GM23338 (cell line): ENCODE measurements at regions not wholly inside any gene's neighbourhood (a gene's known extent, or its start where the extent isn't known, plus 50 kb on each side); places are given as distances from the start of the nearest gene placed in this dataset.

ENCODE experiments used
- ATAC-seq: fragments of 200-7000 bp; cut with Tn5 transposase; 3 replicates; pipeline ENCODE4 v1.9.1; 2020
- DNase-seq: peaks from one replicate; pipeline ENCODE4 v3.0.0-alpha.2; 2015; ENCODE audit warnings: low spot score
- H2AFZ ChIP-seq: fragments of 200-600 bp; sonication (generic); 2 replicates; pipeline ENCODE4 v1.8.0; 2016; ENCODE audit warnings: antibody characterized with exemption, mild to moderate bottlenecking, moderate library complexity
- H3F3A ChIP-seq: fragments of 200-600 bp; sonication (generic); replicated peaks from 2 replicates; pipeline ENCODE4 v1.8.0; 2017; ENCODE audit warnings: antibody characterized with exemption, mixed run types, low read depth
- H3K27ac ChIP-seq: fragments of 200-600 bp; sonication (generic); 2 replicates; pipeline ENCODE4 v1.6.1; 2016; ENCODE audit warnings: low read depth
- H3K27me3 ChIP-seq: fragments of 200-600 bp; sonication (generic); 2 replicates; pipeline ENCODE4 v1.8.0; 2016; ENCODE audit warnings: mild to moderate bottlenecking, mixed run types, moderate library complexity; ENCODE audit not compliant: insufficient read depth
- H3K36me3 ChIP-seq: fragments of 200-600 bp; sonication (generic); 2 replicates; pipeline ENCODE4 v1.8.0; 2016; ENCODE audit warnings: mild to moderate bottlenecking; ENCODE audit not compliant: insufficient read depth
- H3K4me1 ChIP-seq: fragments of 200-600 bp; sonication (generic); 2 replicates; pipeline ENCODE4 v1.8.0; 2016; ENCODE audit warnings: mild to moderate bottlenecking, moderate library complexity; ENCODE audit not compliant: insufficient read depth
- H3K4me2 ChIP-seq: fragments of 200-600 bp; sonication (generic); 2 replicates; pipeline ENCODE4 v1.7.1; 2017; ENCODE audit warnings: mixed run types
- H3K4me3 ChIP-seq: fragments of 200-600 bp; sonication (generic); 2 replicates; pipeline ENCODE4 v1.6.1; 2016; ENCODE audit warnings: mixed run types
- H3K79me2 ChIP-seq: fragments of 200-600 bp; sonication (generic); replicated peaks from 2 replicates; pipeline ENCODE4 v1.8.0; 2017; ENCODE audit warnings: mild to moderate bottlenecking; ENCODE audit not compliant: insufficient read depth
- H3K9me2 ChIP-seq: fragments of 200-600 bp; sonication (generic); 2 replicates; pipeline ENCODE4 v1.8.0; 2017; ENCODE audit not compliant: insufficient read depth
- H4K20me1 ChIP-seq: fragments of 200-600 bp; sonication (generic); replicated peaks from 2 replicates; pipeline ENCODE4 v1.8.0; 2017; ENCODE audit warnings: mild to moderate bottlenecking; ENCODE audit not compliant: insufficient read depth
- H3K27ac Mint-ChIP-seq: 2 replicates; pipeline ENCODE4 v1.8.0; 2020; ENCODE audit warnings: inconsistent platforms, mild to moderate bottlenecking, moderate library complexity, mixed read lengths
- H3K27me3 Mint-ChIP-seq: 3 replicates; pipeline ENCODE4 v1.8.0; 2022; ENCODE audit warnings: low read depth, mild to moderate bottlenecking, moderate library complexity, mixed read lengths, inconsistent platforms; ENCODE audit not compliant: insufficient read depth, poor library complexity
- H3K36me3 Mint-ChIP-seq: 3 replicates; pipeline ENCODE4 v1.8.0; 2021; ENCODE audit warnings: low read depth, mild to moderate bottlenecking, inconsistent platforms, moderate library complexity, mixed read lengths
- H3K4me1 Mint-ChIP-seq: 3 replicates; pipeline ENCODE4 v1.8.0; 2020; ENCODE audit warnings: mild to moderate bottlenecking, inconsistent platforms, mixed read lengths
- H3K4me3 Mint-ChIP-seq: 3 replicates; pipeline ENCODE4 v1.8.0; 2021; ENCODE audit warnings: moderate library complexity, mild to moderate bottlenecking, inconsistent platforms, mixed read lengths
- H3K9me3 Mint-ChIP-seq: 3 replicates; pipeline ENCODE4 v1.8.0; 2020; ENCODE audit warnings: moderate library complexity, mild to moderate bottlenecking, inconsistent platforms, mixed read lengths
- CREB1 ChIP-seq: fragments of 250-450 bp; sonication (Bioruptor Pico); IDR thresholded peaks from 2 replicates; pipeline ENCODE4 v1.5.0; 2020; ENCODE audit warnings: low read depth, mild to moderate bottlenecking, moderate library complexity
- JUNB ChIP-seq: IDR thresholded peaks from one replicate; pipeline ENCODE4 v1.6.1; 2016; ENCODE audit warnings: antibody characterized with exemption; ENCODE audit not compliant: unreplicated experiment
- NANOG ChIP-seq: IDR thresholded peaks from 2 replicates; pipeline ENCODE4 v1.6.1; 2016; ENCODE audit warnings: antibody characterized with exemption, borderline replicate concordance
- ZNF114 ChIP-seq: fragments of 250-450 bp; sonication (Bioruptor Pico); IDR thresholded peaks from 2 replicates; pipeline ENCODE4 v1.5.0; 2020; ENCODE audit warnings: mild to moderate bottlenecking, moderate library complexity
- ZNF462 ChIP-seq: fragments of 250-450 bp; sonication (Bioruptor Pico); IDR thresholded peaks from 2 replicates; pipeline ENCODE4 v1.5.0; 2020; ENCODE audit warnings: mild to moderate bottlenecking, moderate library complexity
- TF ChIP-seq, protein P1 (sequence below): IDR thresholded peaks from 2 replicates; pipeline ENCODE4 v1.6.1; 2016; ENCODE audit warnings: antibody characterized with exemption

- Mint-ChIP-seq H3K4me3 (no peak overlapping the region), H3K27me3 (peaks cover 5% of the 10 kb centered on the region), H3K4me1 (peaks cover 7% of the 10 kb centered on the region), H3K27ac (no peak overlapping the region), H3K9me3 (no peaks in the 10 kb centered on the region), H3K36me3 (no peaks in the 10 kb centered on the region)
- Histone ChIP-seq H3K4me3 (no peak overlapping the region), H3K36me3 (no peaks in the 10 kb centered on the region), H3F3A (no peaks in the 10 kb centered on the region), H2AFZ (0 out of 2 replicates have a peak overlapping the region, but pooled peaks have one; percentile 17), H3K27me3 (no peaks in the 10 kb centered on the region), H3K4me2 (peak overlapping the region; percentile 27; the same call in 1 of the 2 replicates), H3K79me2 (no peaks in the 10 kb centered on the region), H3K9me2 (peaks cover 18% of the 10 kb centered on the region; the same call in 1 of the 2 replicates), H3K4me1 (peaks cover 8% of the 10 kb centered on the region), H3K27ac (no peak overlapping the region), H4K20me1 (no peaks in the 10 kb centered on the region)
- DNase-seq = peak; percentile 17
- peak; percentile 47 for ATAC-seq
- TF ChIP-seq ZNF462 (CRISPR knock-in tag) = peak; percentile 83
- TF ChIP-seq JUNB = no peak
- TF ChIP-seq CREB1 (CRISPR knock-in tag) = no peak
- no peak for TF ChIP-seq ZNF114
- TF ChIP-seq, protein P1, sequence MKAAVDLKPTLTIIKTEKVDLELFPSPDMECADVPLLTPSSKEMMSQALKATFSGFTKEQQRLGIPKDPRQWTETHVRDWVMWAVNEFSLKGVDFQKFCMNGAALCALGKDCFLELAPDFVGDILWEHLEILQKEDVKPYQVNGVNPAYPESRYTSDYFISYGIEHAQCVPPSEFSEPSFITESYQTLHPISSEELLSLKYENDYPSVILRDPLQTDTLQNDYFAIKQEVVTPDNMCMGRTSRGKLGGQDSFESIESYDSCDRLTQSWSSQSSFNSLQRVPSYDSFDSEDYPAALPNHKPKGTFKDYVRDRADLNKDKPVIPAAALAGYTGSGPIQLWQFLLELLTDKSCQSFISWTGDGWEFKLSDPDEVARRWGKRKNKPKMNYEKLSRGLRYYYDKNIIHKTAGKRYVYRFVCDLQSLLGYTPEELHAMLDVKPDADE = no peak
- 0 out of 2 replicates have a peak, but pooled peaks have one; percentile 18 for TF ChIP-seq NANOG
These were observed 179.0 kb upstream of the TNC start for GRCh38 chr9:115296831-115297565.
